HEK293 (cell line): ENCODE measurements at regions not wholly inside any gene's neighbourhood (a gene's known extent, or its start where the extent isn't known, plus 50 kb on each side); places are given as distances from the start of the nearest gene placed in this dataset.

Experiments
- CTCF ChIP-seq: fragments of 450-650 bp; formaldehyde crosslinking; IDR thresholded peaks from 2 replicates; pipeline ENCODE4 v1.5.1; 2016; ENCODE audit warnings: missing biosample characterization, missing genetic modification characterization
- KLF16 ChIP-seq: fragments of 450-650 bp; formaldehyde crosslinking; IDR thresholded peaks from 2 replicates; pipeline ENCODE4 v1.5.1; 2017; ENCODE audit warnings: missing biosample characterization, missing genetic modification characterization
- OVOL3 ChIP-seq: fragments of 450-650 bp; formaldehyde crosslinking; IDR thresholded peaks from 2 replicates; pipeline ENCODE4 v1.5.1; 2016; ENCODE audit warnings: missing biosample characterization, missing genetic modification characterization
- TCF7L2 ChIP-seq: IDR thresholded peaks from 2 replicates; pipeline ENCODE4 v1.6.1; 2011; ENCODE audit warnings: low read depth, mild to moderate bottlenecking, inconsistent platforms, low read length, moderate library complexity, borderline replicate concordance
- ZNF174 ChIP-seq: fragments of 450-650 bp; formaldehyde crosslinking; IDR thresholded peaks from 2 replicates; pipeline ENCODE4 v1.5.0; 2017; ENCODE audit warnings: missing biosample characterization, mild to moderate bottlenecking, missing genetic modification characterization
- ZNF311 ChIP-seq: fragments of 450-650 bp; formaldehyde crosslinking; IDR thresholded peaks from 2 replicates; pipeline ENCODE4 v1.5.1; 2017; ENCODE audit warnings: missing biosample characterization, missing genetic modification characterization, borderline replicate concordance
- ZNF837 ChIP-seq: fragments of 450-650 bp; formaldehyde crosslinking; IDR thresholded peaks from 2 replicates; pipeline ENCODE4 v1.5.1; 2016; ENCODE audit warnings: missing biosample characterization, missing genetic modification characterization
- TF ChIP-seq, protein P1 (sequence below): fragments of 450-650 bp; formaldehyde crosslinking; IDR thresholded peaks from 2 replicates; pipeline ENCODE4 v1.5.1; 2016; ENCODE audit warnings: missing biosample characterization, missing genetic modification characterization

- TF ChIP-seq CTCF (tag by site-specific recombination) (no peak), ZNF311 (tag by site-specific recombination) (no peak), ZNF837 (tag by site-specific recombination) (no peak), OVOL3 (no peak), ZNF174 (tag by site-specific recombination) (no peak), TCF7L2 (no peak), KLF16 (tag by site-specific recombination) (no peak)
- TF ChIP-seq, protein P1, sequence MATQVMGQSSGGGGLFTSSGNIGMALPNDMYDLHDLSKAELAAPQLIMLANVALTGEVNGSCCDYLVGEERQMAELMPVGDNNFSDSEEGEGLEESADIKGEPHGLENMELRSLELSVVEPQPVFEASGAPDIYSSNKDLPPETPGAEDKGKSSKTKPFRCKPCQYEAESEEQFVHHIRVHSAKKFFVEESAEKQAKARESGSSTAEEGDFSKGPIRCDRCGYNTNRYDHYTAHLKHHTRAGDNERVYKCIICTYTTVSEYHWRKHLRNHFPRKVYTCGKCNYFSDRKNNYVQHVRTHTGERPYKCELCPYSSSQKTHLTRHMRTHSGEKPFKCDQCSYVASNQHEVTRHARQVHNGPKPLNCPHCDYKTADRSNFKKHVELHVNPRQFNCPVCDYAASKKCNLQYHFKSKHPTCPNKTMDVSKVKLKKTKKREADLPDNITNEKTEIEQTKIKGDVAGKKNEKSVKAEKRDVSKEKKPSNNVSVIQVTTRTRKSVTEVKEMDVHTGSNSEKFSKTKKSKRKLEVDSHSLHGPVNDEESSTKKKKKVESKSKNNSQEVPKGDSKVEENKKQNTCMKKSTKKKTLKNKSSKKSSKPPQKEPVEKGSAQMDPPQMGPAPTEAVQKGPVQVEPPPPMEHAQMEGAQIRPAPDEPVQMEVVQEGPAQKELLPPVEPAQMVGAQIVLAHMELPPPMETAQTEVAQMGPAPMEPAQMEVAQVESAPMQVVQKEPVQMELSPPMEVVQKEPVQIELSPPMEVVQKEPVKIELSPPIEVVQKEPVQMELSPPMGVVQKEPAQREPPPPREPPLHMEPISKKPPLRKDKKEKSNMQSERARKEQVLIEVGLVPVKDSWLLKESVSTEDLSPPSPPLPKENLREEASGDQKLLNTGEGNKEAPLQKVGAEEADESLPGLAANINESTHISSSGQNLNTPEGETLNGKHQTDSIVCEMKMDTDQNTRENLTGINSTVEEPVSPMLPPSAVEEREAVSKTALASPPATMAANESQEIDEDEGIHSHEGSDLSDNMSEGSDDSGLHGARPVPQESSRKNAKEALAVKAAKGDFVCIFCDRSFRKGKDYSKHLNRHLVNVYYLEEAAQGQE (tag by site-specific recombination): no peak
These were observed 405.1 kb upstream of the ADAMTS5 start for GRCh38 chr21:27371975-27372331.
